ENCODE measurements at regions not wholly inside any gene's neighbourhood (a gene's known extent, or its start where the extent isn't known, plus 50 kb on each side); places are given as distances from the start of the nearest gene placed in this dataset.
"Not testable (repeated sequence)": the region's sequence is repeated elsewhere in the genome, so short reads cannot be mapped to it uniquely, and the experiment has no call there.

GRCh38 chr2:118431165-118431517, 342.9 kb downstream of the INSIG2 start:
- H3K27me3 ChIP-seq (ENCODE audit: insufficient read depth, low read length), result no peaks in the 10 kb centered on the region
- H3K4me3 ChIP-seq (ENCODE audit: low read length), result no peak overlapping the region
- no peaks in the 10 kb centered on the region for H3K9me3 ChIP-seq (ENCODE audit: low read depth, low read length)
- no peaks in the 10 kb centered on the region for H3K4me1 ChIP-seq (ENCODE audit: insufficient read depth, low read length)

- H3K4me1 ChIP-seq (ENCODE audit: insufficient read depth, low read length), result no peaks in the 10 kb centered on the region
- no peaks in the 10 kb centered on the region for H3K9me3 ChIP-seq (ENCODE audit: low read depth, low read length)
- H3K4me3 ChIP-seq (ENCODE audit: low read length), result no peak overlapping the region
- no peaks in the 10 kb centered on the region for H3K27me3 ChIP-seq (ENCODE audit: insufficient read depth, low read length)
These were observed 342.4 kb downstream of the INSIG2 start for GRCh38 chr2:118430510-118431164.

DNA sequence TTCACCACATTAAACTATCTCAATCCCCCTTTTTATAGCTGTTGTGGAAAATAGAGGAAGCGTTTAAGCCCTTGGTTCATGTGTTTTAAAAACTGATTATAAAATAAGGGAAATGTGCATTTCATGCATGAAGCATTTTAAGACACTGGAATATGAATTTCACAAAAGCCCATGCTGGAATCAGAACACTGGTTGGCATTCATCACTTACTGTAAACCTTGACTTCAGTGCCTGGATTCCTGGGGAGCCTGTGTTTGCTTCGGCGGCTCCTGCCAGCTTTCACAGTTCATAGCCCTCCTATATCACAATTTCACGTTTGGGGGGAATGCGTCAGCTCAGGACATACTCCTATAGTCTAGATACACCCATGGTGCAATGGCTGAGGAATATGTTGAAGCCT, 336.9 kb downstream of the INSIG2 start:
- H3K4me3 ChIP-seq (ENCODE audit: low read length), result no peak overlapping the region
- H3K9me3 ChIP-seq (ENCODE audit: low read depth, low read length), result no peaks in the 10 kb centered on the region
- no peaks in the 10 kb centered on the region for H3K4me1 ChIP-seq (ENCODE audit: insufficient read depth, low read length)
- no peaks in the 10 kb centered on the region for H3K27me3 ChIP-seq (ENCODE audit: insufficient read depth, low read length)

GRCh38 chr2:118423776-118424175, 335.5 kb downstream of the INSIG2 start:
- Histone ChIP-seq H3K4me1 (ENCODE audit: insufficient read depth, low read length) (no peaks in the 10 kb centered on the region), H3K27me3 (ENCODE audit: insufficient read depth, low read length) (no peaks in the 10 kb centered on the region), H3K9me3 (ENCODE audit: low read depth, low read length) (no peaks in the 10 kb centered on the region), H3K4me3 (ENCODE audit: low read length) (no peak overlapping the region)

- Histone ChIP-seq H3K4me3 (ENCODE audit: low read length) (no peak overlapping the region), H3K9me3 (ENCODE audit: low read depth, low read length) (no peaks in the 10 kb centered on the region), H3K27me3 (ENCODE audit: insufficient read depth, low read length) (no peaks in the 10 kb centered on the region), H3K4me1 (ENCODE audit: insufficient read depth, low read length) (no peaks in the 10 kb centered on the region)
These were observed 333.4 kb downstream of the INSIG2 start for GRCh38 chr2:118421648-118422047.

DNA sequence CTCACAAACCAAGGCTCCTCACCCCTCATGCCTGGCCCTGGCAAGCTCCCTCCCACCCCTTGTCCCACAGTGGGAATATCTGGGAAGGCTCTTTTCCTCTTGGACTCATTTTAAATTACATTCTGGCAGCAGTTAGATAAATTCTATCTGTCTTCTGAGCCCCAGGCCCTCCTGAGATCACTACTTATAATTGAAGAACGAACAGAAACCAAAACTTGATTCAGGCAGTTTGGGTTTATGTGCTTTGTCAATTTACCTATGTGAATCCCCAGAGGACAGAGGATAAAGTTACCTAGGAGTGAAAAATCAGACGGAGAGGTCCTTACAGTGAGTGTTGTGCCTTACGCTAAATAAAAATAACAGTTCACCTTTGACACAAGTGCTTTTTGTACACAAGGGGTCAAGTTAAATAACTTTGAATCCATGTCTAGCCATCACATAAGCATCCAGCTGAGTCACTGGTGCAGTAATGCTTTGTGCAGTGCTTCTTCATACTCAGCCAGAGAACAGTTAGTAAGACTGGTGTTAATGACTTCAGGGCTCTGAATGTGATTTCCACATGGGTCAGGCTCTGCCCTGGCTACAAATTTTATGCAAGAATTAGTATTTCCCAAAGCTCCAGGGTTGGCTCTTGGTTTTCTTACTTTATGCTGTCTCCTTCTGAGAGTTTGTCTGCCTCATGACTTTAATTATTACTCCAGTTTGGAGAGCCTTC, 329.3 kb downstream of the INSIG2 start:
- Histone ChIP-seq H3K4me3 (ENCODE audit: low read length) (no peak overlapping the region), H3K27me3 (ENCODE audit: insufficient read depth, low read length) (no peaks in the 10 kb centered on the region), H3K4me1 (ENCODE audit: insufficient read depth, low read length) (no peaks in the 10 kb centered on the region), H3K9me3 (ENCODE audit: low read depth, low read length) (no peaks in the 10 kb centered on the region)

- not testable (repeated sequence) for H3K4me1 ChIP-seq (ENCODE audit: insufficient read depth, low read length); H3K27me3 ChIP-seq (ENCODE audit: insufficient read depth, low read length); H3K4me3 ChIP-seq (ENCODE audit: low read length); H3K9me3 ChIP-seq (ENCODE audit: low read depth, low read length)
These were observed 326.9 kb downstream of the INSIG2 start for GRCh38 chr2:118415186-118415585.

DNA sequence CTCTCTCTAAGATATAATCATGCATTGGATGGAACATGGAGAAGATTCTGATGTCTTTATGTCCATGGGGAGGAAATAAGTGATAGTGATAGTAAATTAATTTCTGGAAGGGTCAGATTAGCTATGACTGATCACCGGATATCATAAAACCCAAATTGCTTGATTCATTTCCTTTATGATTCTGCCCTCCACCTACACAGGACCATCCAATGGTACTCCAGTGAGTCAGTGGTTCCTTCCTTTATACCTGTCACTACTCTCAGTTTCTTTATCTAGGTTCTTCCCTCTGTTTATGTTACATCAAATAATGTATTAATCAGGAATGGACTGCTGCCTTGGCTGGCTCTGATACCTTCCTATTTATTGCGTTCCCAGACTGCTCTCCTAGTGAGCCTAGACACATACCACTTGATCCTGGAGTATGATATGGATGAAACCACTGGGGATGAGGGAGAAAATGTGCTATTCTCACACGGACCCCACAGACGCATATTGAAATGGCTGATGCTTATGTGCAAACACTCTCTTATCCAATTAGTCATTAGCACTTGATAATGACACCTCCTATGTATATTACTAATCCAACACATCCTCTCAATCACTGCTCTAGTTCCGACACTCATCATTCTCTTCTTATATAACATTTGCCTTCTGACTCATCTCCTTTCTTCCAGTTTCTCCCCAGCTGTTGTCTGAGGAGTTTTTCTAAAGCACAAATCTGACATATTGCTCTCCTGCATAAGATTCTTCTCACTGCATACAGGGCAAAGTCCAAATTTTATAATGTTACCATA, 315.6 kb downstream of the INSIG2 start:
- Histone ChIP-seq H3K9me3 (ENCODE audit: low read depth, low read length) (no peaks in the 10 kb centered on the region), H3K4me3 (ENCODE audit: low read length) (no peak overlapping the region), H3K4me1 (ENCODE audit: insufficient read depth, low read length) (no peaks in the 10 kb centered on the region), H3K27me3 (ENCODE audit: insufficient read depth, low read length) (peaks cover 5% of the 10 kb centered on the region)

DNA sequence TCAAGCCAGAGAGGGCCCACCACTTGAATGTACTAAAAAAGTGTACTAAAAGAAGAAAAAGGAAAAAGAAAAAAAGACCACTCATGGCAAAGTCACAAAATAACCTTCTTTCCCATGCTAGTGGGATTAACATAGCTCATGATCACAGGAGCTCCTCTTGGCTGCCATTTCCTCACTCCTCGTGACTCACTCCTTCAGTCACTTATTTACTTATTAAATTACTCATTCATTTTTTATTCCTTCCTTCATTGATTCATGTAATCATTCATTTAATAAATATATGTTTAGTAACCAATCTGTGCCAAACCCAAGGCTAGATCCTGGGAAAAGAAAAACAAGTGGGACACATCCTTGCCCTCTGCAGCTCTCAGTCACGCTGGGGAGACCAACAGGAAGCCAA, 300.5 kb downstream of the INSIG2 start:
- no peak overlapping the region for H3K4me3 ChIP-seq (ENCODE audit: low read length)
- no peaks in the 10 kb centered on the region for H3K27me3 ChIP-seq (ENCODE audit: insufficient read depth, low read length)
- H3K9me3 ChIP-seq (ENCODE audit: low read depth, low read length), result no peaks in the 10 kb centered on the region
- no peaks in the 10 kb centered on the region for H3K4me1 ChIP-seq (ENCODE audit: insufficient read depth, low read length)

DNA sequence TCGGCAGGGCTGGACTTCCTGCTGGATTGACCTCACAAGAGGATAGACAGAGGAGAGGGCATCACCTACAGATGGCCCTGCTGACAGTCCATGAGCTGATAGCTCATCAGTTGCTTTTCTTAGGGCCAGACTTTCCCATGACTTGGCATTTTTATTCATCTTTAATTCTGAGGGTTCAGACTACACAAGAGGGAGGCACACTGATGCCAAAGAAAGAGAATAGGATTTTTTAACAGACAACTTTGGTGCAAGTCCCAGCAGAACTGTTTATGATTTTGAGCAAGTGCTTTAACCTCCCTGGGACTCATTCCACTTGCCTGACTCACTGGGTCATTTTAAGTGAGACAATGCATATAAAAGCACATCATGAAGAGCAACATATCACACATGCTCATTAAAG, 299.2 kb downstream of the INSIG2 start:
- Histone ChIP-seq H3K27me3 (ENCODE audit: insufficient read depth, low read length) (no peaks in the 10 kb centered on the region), H3K4me1 (ENCODE audit: insufficient read depth, low read length) (no peaks in the 10 kb centered on the region), H3K4me3 (ENCODE audit: low read length) (no peak overlapping the region), H3K9me3 (ENCODE audit: low read depth, low read length) (no peaks in the 10 kb centered on the region)

DNA sequence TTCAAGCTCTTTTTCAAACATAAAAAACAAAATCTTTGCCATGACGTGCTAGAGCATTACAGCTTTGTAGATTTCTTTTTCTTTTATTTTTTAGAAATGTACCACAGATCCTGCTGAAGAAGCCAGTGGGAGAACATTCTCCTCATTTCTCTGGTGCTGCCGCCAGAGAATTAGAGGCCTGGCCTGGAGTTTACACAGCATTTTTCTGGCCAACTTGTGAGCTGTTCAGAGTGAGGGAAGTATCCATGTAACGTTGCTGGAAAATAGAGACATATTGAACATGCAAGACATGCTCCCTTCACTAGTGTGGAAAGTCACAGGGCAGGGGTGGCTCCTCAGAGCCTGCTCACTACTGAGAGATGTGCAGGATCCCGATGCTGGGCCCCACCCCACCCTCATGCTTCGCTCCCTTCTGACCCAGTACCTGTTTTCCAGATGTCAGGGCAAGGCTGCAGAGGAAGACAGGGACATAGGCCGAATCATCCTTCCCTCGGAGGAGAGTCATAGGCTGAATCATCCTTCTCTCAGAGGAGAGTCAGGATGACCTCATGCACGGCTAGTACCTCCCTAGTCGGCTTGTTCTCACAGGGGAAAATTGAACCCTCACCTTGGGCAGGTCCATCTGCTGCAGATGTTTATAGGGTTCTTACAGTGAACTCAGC, 298.5 kb downstream of the INSIG2 start:
- Histone ChIP-seq H3K4me1 (ENCODE audit: insufficient read depth, low read length) (no peaks in the 10 kb centered on the region), H3K9me3 (ENCODE audit: low read depth, low read length) (no peaks in the 10 kb centered on the region), H3K27me3 (ENCODE audit: insufficient read depth, low read length) (no peaks in the 10 kb centered on the region), H3K4me3 (ENCODE audit: low read length) (no peak overlapping the region)

GRCh38 chr2:118380915-118381653, 292.8 kb downstream of the INSIG2 start:
- Histone ChIP-seq H3K4me1 (ENCODE audit: insufficient read depth, low read length) (no peaks in the 10 kb centered on the region), H3K9me3 (ENCODE audit: low read depth, low read length) (no peaks in the 10 kb centered on the region), H3K27me3 (ENCODE audit: insufficient read depth, low read length) (no peaks in the 10 kb centered on the region), H3K4me3 (ENCODE audit: low read length) (no peak overlapping the region)

DNA sequence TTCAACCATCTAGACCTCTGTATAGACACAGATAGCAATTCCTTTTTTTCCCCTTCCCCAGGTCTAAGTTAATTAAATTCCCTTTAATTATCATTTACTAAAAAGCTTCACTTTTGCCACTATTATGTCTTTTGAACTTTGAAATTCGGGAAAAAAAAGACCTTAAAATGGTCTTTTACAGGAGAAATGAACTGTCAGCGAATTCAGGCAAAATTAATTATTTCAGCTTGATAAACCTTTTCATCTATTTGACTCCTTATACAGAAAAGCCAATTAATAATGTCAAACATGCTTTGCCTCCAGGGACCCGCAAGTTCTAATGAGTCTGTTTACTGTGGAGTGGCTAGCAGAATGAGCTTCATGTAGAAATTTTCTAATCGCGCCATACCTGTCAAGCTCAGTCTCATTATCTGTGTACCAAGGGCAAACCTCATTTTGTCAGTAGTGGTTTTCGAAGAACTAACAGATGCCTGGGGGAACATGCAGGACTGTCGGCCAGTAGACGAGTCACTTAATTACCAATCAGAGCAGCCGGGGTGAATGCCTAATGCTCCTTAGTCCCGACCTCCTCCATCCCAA, 287.7 kb downstream of the INSIG2 start:
- Histone ChIP-seq H3K4me1 (ENCODE audit: insufficient read depth, low read length) (no peaks in the 10 kb centered on the region), H3K27me3 (ENCODE audit: insufficient read depth, low read length) (no peaks in the 10 kb centered on the region), H3K4me3 (ENCODE audit: low read length) (no peak overlapping the region), H3K9me3 (ENCODE audit: low read depth, low read length) (no peaks in the 10 kb centered on the region)

DNA sequence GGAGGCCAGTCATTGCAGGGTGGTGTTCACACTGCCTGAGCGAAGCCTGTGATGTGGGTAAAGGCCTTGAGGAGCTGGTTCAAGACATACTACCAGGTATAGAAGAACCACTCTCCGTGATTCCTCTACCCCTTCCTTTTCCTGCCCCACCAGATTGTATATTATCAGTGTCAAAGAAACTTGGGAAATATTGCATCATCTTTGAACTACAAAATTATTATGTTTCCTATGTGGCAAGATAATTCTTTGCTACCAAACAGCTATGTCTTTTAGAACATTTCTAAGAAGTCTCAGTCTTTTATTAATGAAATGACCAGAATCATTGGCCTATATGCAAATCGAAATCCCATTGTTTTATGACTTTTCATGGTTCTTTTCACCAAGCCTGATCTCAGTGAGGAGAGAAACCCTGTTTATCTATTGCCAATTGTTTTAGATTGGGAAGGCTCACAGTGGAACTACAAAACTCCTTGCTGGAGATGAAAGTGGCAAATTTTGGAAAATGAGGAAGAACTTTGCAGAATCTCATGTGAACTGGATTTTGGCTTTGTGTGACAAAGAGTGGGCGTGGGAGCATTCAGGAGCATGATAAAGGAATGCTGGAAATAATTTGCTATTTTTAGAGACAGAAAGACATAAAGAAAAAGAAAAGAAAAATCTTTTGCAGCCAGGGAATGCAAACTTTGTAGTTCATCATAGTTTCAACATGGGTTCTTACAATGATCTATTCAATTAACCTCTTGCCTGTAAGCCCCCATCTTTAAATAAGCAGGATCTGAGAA, 286.9 kb downstream of the INSIG2 start:
- Histone ChIP-seq H3K27me3 (ENCODE audit: insufficient read depth, low read length) (no peaks in the 10 kb centered on the region), H3K4me3 (ENCODE audit: low read length) (no peak overlapping the region), H3K9me3 (ENCODE audit: low read depth, low read length) (no peaks in the 10 kb centered on the region), H3K4me1 (ENCODE audit: insufficient read depth, low read length) (no peaks in the 10 kb centered on the region)

Measured in mononuclear cell (primary cell).